Ishikawa (cell line): ENCODE measurements at regions not wholly inside any gene's neighbourhood (a gene's known extent, or its start where the extent isn't known, plus 50 kb on each side); places are given as distances from the start of the nearest gene placed in this dataset.

Experiments used
- EGR1 ChIP-seq: IDR thresholded peaks from 2 replicates; pipeline ENCODE4 v1.6.1; 2012
- TAF1 ChIP-seq: IDR thresholded peaks from 2 replicates; pipeline ENCODE4 v1.6.1; 2012; ENCODE audit warnings: low read depth, mild to moderate bottlenecking
- USF1 ChIP-seq: IDR thresholded peaks from 2 replicates; pipeline ENCODE4 v1.6.1; 2012

GRCh38 chr4:62250100-62250499 lies 1050.0 kb downstream of the ADGRL3 start:
- no peak for TF ChIP-seq TAF1
- no peak for TF ChIP-seq USF1
- TF ChIP-seq EGR1 = no peak
